DMS53 treated with DMSO at 0.1 percent for 48 hours (cell line): ENCODE measurements at regions not wholly inside any gene's neighbourhood (a gene's known extent, or its start where the extent isn't known, plus 50 kb on each side); places are given as distances from the start of the nearest gene placed in this dataset.
"Not testable (repeated sequence)": the region's sequence is repeated elsewhere in the genome, so short reads cannot be mapped to it uniquely, and the experiment has no call there.

Source experiments
- DNase-seq: peaks from one replicate; lab custom pipeline; 2025; ENCODE audit not compliant: unreplicated experiment; lab: John Stamatoyannopoulos, UW

DNA sequence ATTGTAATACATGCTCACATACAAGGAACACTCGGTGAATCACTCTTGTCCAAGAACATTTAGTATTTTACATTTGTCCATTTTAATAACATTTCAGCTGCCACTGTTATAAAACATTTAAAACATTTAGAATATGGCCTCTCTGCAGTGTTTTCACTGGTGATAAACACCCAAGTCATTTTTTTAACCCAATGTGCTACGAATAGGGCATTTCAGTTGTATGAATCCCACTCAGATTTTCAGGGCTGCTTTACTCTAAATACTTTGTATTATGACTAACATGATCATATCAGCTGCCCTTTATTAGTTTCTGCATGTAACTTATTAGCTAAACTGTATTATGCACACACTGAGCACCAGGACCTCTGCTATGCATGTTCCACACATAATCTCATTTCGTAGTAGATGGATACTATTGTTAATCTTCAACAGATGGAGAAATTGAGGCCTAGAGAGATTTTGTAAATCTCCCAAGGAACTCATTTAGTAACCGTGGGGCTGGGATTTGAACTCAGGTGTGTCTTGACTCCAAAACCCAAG, 148.6 kb upstream of the CDIN1 start:
- no peak for DNase-seq

DNA sequence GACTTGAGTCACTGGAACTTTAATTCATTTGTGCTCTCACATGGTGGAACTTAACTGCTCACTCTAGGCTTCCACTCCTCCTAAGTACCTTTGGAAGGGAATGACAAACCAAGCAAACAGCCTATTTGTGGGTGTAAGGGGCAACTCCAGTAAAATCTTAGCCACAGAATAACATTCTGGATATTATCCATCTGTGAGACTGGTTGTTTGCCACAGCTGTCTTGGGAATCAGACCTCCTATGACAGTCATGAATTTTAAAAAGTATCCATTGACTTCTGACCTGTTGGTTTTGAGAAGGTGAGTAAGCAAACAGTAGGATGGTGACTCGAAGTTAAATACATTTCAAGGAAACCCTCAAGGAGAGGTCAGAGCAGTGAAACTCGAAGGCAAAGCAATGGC, 147.3 kb upstream of the CDIN1 start:
- DNase-seq, result no peak

DNA sequence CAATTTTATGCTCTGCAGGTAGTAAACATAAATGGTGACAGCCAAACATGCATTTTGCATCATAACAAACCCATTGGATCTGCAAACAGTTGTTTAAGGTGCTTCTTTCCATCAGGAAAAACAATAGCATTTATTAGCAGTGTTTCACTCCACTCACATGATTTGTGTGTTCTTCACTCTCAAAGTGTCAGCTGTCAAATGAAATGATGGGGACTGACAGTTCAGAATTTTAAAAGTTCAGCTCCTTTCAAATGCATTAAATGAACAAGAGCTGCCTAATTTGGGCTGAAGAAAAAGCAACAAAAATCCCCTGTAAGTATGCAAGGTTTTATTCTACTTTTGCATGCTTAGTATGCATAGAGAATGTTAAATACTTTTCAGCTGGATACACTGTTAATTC, 145.2 kb upstream of the CDIN1 start:
- no peak for DNase-seq

- DNase-seq, result no peak
Observed at GRCh38 chr15:36438499-36438898, 140.9 kb upstream of the CDIN1 start.

GRCh38 chr15:36447373-36447772, 132.1 kb upstream of the CDIN1 start:
- no peak for DNase-seq

GRCh38 chr15:36448418-36448817, 131.0 kb upstream of the CDIN1 start:
- no peak for DNase-seq

DNA sequence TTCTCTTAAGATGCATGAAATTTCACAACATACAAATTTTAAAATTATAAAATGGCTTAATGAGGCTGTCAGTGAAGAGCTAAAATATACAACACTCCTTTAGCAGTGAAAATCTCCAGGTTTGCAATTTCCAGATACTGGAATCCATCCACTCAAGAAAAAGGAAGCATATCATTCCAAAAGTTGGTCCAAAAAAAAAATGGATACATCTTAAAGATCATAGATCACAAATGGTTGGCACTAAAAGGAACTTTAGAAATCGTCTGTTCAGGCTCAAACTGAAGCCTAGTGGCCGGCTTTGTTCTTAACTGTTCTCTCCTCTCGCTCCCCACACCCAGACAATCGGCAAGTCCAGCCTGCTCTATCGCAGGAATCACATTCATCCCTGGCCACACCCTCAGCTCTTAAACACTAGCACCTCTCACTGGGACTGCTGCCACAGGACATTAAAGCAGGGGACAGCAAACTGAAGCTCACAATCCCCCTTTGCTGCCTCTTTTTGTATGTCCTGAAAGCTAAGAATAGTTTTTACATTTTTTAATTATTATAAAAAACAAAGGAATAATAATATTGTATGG, 130.3 kb upstream of the CDIN1 start:
- no peak for DNase-seq

- no peak for DNase-seq
Observed at GRCh38 chr15:36449662-36450145, 129.7 kb upstream of the CDIN1 start.

GRCh38 chr15:36454244-36454643, 125.2 kb upstream of the CDIN1 start:
- DNase-seq, result not testable (repeated sequence)

DNA sequence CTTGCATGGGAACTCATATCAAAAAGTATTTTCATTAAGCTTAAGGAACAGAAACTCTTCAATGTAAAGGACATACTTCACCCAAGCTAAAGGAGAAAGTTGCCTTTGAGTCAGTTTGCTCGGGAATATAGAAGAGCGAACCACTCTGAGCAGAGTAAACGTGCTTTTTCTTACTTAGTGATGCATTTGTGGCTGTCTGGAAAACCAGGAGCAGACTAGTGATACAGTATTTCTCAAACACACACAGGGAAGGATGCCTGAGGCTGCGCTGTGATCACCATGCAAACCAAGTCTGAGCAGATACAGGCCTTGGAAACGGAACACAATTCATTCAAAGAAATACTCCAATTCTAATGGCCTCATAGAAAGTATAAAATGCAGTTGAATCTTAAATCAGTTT, 121.0 kb upstream of the CDIN1 start:
- no peak for DNase-seq

GRCh38 chr15:36465304-36465703, 114.1 kb upstream of the CDIN1 start:
- no peak for DNase-seq

- no peak for DNase-seq
Observed at GRCh38 chr15:36468746-36469145, 110.7 kb upstream of the CDIN1 start.

DNA sequence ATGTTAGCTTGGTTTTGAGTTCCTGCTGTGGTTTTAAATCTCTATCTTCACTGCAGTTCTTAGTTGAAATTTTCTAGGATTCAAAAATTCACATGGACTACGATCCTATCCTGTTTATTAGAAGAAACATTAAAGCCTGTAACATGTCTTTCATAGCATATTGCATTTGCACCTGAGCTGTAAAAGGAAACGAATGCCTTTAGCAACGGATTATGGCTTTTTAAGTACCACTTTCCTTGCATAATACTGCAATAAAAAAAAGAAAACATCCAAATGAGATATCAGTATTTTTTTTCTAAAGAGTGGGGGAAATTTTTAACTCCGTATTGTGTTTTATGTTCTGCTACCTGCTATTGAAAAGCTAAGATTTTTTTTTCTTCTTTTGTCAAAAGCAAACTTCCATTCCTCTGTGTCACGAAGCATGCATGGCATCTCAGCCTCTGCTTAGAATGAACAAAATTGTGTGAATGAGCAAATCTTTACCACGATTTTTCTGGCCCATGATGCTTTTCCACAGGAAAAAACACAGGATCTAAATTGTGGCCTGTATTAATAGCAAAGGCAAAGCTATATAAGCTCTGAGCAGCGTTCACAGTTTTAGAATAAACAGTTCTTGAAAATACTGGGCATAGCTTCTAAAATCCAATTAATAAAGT, 110.0 kb upstream of the CDIN1 start:
- DNase-seq, result no peak

DNA sequence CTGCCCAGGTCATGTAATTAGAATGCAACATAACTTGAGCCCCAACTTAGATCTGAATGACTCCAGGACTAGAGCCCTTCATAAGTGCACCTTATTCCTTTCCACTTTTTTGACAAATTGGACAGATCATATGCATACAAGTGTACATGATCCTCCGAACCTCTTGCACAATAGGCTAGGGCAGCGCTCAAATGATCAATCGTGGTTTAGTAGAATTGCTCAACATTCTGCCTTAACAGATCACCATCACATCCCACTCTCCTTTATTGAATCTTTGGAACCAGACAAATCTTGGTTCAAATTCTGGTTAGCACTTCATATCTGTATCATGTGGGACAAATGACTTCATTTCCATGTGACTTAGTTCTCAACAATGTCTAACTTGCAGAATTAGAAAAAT, 106.8 kb upstream of the CDIN1 start:
- no peak for DNase-seq

GRCh38 chr15:36478561-36478960, 100.9 kb upstream of the CDIN1 start:
- DNase-seq, result no peak

DNA sequence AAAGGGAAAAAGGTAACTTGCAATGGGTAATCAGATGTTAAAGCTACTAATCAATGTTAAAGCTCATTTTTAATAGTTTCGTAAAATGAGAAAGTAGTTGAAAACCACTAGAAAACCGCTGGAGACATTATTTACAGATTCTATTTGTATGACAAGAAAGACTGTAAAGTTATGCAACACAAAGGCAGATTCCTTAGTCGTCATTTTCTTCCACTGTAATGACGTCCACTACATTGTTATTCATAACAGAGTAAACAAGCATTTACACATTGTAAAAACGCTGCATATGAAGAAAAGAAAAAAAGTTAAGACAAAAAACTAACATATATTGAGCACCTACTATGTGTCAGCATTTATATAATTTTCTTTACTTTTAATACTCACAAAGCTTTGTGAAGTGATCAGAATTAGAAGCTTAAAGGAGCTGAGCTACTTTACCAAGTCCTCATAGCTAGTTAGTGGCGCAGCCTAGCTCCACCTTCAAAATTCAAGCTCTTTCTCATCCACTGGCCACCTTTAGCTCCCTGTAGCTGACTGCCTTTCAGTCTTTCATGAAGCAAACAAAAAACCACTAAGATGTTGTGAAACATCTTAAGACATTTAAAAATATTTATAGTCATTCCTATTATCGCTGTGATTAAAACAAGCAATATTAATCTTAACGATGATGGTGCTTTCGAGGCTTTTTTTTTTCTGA, 100.1 kb upstream of the CDIN1 start:
- no peak for DNase-seq

DNA sequence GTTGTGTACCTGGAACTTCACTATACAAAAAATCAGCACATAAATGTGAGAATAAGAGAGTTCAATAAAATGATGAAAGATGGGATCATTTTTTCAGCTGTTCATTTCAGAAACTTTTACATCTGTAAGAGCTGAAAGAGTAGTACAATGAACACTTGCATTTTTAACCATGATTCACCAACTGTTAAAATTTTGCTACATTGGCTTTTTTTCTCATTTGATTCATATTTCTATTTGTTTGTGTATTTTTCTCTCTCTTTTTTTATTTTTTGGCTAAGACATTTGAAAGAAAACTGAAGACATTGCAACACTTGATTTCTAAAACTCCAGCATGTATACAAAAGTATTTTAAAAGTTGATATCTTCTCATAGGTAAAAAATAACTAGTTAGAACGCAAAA, 98.3 kb upstream of the CDIN1 start:
- no peak for DNase-seq

GRCh38 chr15:36483409-36483808, 96.0 kb upstream of the CDIN1 start:
- DNase-seq, result no peak

- DNase-seq, result no peak
Observed at GRCh38 chr15:36484038-36484778, 95.2 kb upstream of the CDIN1 start.

DNA sequence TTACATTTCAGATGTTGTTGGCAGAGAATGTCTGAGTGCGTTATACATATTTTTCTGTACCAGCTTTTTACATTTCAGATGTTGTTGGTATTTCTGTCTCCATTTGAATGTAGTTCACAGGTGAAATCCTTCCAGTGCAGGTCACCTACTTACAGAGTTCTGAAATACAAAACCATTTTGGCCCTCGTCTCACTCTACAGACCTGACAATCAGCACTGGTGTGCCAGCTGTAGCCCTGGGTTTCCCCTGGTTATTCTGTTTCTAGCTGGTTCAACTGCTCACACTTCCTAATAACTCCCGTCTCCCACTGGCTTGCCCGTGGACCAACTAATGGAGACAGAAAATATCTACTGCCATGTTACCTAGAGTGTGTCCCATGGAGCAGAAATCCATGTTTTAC, 87.5 kb upstream of the CDIN1 start:
- no peak for DNase-seq

DNA sequence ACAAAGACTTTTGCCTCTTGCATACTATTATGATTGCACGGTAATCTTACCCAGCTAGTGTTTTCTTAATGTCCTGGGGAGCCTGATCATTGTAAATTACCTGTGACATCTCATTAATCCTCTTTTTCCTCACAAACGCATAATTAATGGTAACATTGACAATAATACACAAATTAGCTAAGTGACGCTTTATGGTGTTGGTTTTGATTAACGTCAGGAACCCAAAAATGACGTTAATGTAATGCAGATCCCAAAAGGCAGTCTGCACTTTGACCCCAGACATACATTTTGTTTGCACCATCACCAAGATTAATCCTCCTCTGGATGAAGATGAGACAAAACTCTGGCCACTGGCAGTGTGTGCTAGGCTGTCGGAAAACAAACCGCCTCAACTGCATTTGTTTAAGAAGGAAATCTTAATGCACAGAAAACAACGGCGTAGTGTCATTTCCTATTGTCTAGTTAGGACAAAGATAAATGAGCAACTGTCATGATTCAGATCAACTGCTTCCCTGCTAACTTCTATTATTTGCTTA, 83.9 kb upstream of the CDIN1 start:
- no peak for DNase-seq
